H1 (cell line): ENCODE measurements at regions not wholly inside any gene's neighbourhood (a gene's known extent, or its start where the extent isn't known, plus 50 kb on each side); places are given as distances from the start of the nearest gene placed in this dataset.

ENCODE experiments used
- BACH1 ChIP-seq: IDR thresholded peaks from 2 replicates; pipeline ENCODE4 v1.6.1; 2012; ENCODE audit warnings: low read length, improper control_type of control experiment
- CHD7 ChIP-seq: fragments of 300-600 bp; sonication (generic); IDR thresholded peaks from 2 replicates; pipeline ENCODE4 v1.7.1; 2012; ENCODE audit warnings: low read length, moderate library complexity, mild to moderate bottlenecking, inconsistent platforms; ENCODE audit not compliant: insufficient replicate concordance
- JUN ChIP-seq: IDR thresholded peaks from 2 replicates; pipeline ENCODE4 v1.6.1; 2011; ENCODE audit warnings: low read depth, mild to moderate bottlenecking, improper control_type of control experiment, low read length

GRCh38 chr4:3372933-3373465 is 68.8 kb upstream of the HGFAC start (continued):
- TF ChIP-seq CHD7 (no peak), JUN (no peak), BACH1 (no peak)
